Stimulated activated naive CD8-positive, alpha-beta T cell treated with anti-CD3 and anti-CD28 coated beads, Interleukin-15, Interleukin-2, amounts not matched to agents 100 U/mL and 50 U/mL, for 24 hours (primary cell): ENCODE measurements at regions not wholly inside any gene's neighbourhood (a gene's known extent, or its start where the extent isn't known, plus 50 kb on each side); places are given as distances from the start of the nearest gene placed in this dataset.
"Not testable (repeated sequence)": the region's sequence is repeated elsewhere in the genome, so short reads cannot be mapped to it uniquely, and the experiment has no call there.

ENCODE experiments used
- ATAC-seq: fragments of 150-1000 bp; cut with Tn5 transposase; one replicate; pipeline ENCODE4 v1.10.0; 2021
- DNase-seq: peaks from one replicate; pipeline ENCODE4 v3.0.0; 2021

GRCh38 chr1:83395130-83395529 lies 603.8 kb downstream of the TTLL7 start:
- ATAC-seq, DNase-seq: not testable (repeated sequence)

GRCh38 chr1:83386946-83387345 lies 612.0 kb downstream of the TTLL7 start:
- not testable (repeated sequence) for DNase-seq, ATAC-seq

GRCh38 chr1:83383107-83383506 lies 615.8 kb downstream of the TTLL7 start:
- ATAC-seq, DNase-seq: not testable (repeated sequence)

- not testable (repeated sequence) for DNase-seq, ATAC-seq
These were observed 625.9 kb downstream of the TTLL7 start for GRCh38 chr1:83373018-83373417.

- ATAC-seq = not testable (repeated sequence)
These were observed 629.1 kb downstream of the TTLL7 start for GRCh38 chr1:83369853-83370252.

GRCh38 chr1:83365320-83365719 lies 633.6 kb downstream of the TTLL7 start:
- not testable (repeated sequence) for DNase-seq

More at GRCh38 chr1:83369853-83370252, 629.1 kb downstream of the TTLL7 start:
- not testable (repeated sequence) for DNase-seq

GRCh38 chr1:83345375-83345774 lies 653.6 kb downstream of the TTLL7 start:
- not testable (repeated sequence) for ATAC-seq, DNase-seq

More at GRCh38 chr1:83365320-83365719, 633.6 kb downstream of the TTLL7 start:
- ATAC-seq = not testable (repeated sequence)

GRCh38 chr1:83343767-83344166 lies 655.2 kb downstream of the TTLL7 start:
- DNase-seq, ATAC-seq: not testable (repeated sequence)

GRCh38 chr1:83342995-83343394 lies 655.9 kb downstream of the TTLL7 start:
- not testable (repeated sequence) for ATAC-seq, DNase-seq

GRCh38 chr1:83332308-83332707 lies 666.6 kb downstream of the TTLL7 start:
- not testable (repeated sequence) for ATAC-seq

GRCh38 chr1:83318366-83318765 lies 680.6 kb downstream of the TTLL7 start:
- DNase-seq (no peak), ATAC-seq (no peak)

More at GRCh38 chr1:83332308-83332707, 666.6 kb downstream of the TTLL7 start:
- not testable (repeated sequence) for DNase-seq

GRCh38 chr1:83315446-83315845 lies 683.5 kb downstream of the TTLL7 start:
- not testable (repeated sequence) for DNase-seq, ATAC-seq

GRCh38 chr1:83310161-83310560 lies 688.8 kb downstream of the TTLL7 start:
- ATAC-seq, DNase-seq: not testable (repeated sequence)

GRCh38 chr1:83309035-83309434 lies 689.9 kb downstream of the TTLL7 start:
- ATAC-seq, DNase-seq: not testable (repeated sequence)

GRCh38 chr1:83306811-83307210 lies 692.1 kb downstream of the TTLL7 start:
- DNase-seq, ATAC-seq: not testable (repeated sequence)

GRCh38 chr1:83295594-83295993 lies 703.3 kb downstream of the TTLL7 start:
- not testable (repeated sequence) for DNase-seq
- peak; percentile 83 for ATAC-seq

GRCh38 chr1:83287391-83287790 lies 711.5 kb downstream of the TTLL7 start:
- DNase-seq, ATAC-seq: not testable (repeated sequence)

GRCh38 chr1:83274656-83275055 lies 724.3 kb downstream of the TTLL7 start:
- DNase-seq, ATAC-seq: not testable (repeated sequence)

GRCh38 chr1:83272484-83272883 lies 726.4 kb downstream of the TTLL7 start:
- ATAC-seq, DNase-seq: not testable (repeated sequence)

GRCh38 chr1:83271834-83272233 lies 727.1 kb downstream of the TTLL7 start:
- ATAC-seq, DNase-seq: not testable (repeated sequence)

GRCh38 chr1:83270801-83271200 lies 728.1 kb downstream of the TTLL7 start:
- ATAC-seq = peak; percentile 57
- not testable (repeated sequence) for DNase-seq

- not testable (repeated sequence) for ATAC-seq, DNase-seq
These were observed 735.1 kb downstream of the TTLL7 start for GRCh38 chr1:83263808-83264207.

GRCh38 chr1:83251687-83252086 lies 747.2 kb downstream of the TTLL7 start:
- not testable (repeated sequence) for ATAC-seq, DNase-seq

GRCh38 chr1:83246780-83247179 lies 752.2 kb downstream of the TTLL7 start:
- ATAC-seq, DNase-seq: not testable (repeated sequence)
